Embryonic facial prominence (tissue), 1 donor: ENCODE measurements at regions not wholly inside any gene's neighbourhood (a gene's known extent, or its start where the extent isn't known, plus 50 kb on each side); places are given as distances from the start of the nearest gene placed in this dataset.
"Not testable (repeated sequence)": the region's sequence is repeated elsewhere in the genome, so short reads cannot be mapped to it uniquely, and the experiment has no call there.

Experiments
- DNase-seq: peaks from one replicate; pipeline ENCODE4 v3.0.0-alpha.2; 2016; ENCODE audit errors: extremely low spot score

DNA sequence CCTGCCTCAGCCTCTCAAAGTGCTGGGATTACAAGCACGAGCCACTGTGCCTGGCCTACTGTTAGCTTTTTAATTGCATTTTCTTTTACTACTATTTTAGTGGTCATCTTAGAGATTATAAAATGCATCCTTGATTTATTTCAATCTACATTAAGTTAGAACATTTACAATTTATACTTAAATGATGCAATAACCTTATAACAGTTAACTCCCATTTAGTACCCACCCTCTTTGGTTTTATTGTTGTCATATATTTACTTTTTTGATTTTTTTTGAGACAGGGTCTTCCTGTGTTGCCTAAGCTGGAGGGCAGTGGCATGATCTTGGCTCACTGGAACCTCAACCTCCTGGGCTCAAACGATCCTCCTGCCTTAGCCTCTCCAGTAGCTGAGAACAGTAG, 77.3 kb downstream of the PPCDC start:
- DNase-seq = no peak

DNA sequence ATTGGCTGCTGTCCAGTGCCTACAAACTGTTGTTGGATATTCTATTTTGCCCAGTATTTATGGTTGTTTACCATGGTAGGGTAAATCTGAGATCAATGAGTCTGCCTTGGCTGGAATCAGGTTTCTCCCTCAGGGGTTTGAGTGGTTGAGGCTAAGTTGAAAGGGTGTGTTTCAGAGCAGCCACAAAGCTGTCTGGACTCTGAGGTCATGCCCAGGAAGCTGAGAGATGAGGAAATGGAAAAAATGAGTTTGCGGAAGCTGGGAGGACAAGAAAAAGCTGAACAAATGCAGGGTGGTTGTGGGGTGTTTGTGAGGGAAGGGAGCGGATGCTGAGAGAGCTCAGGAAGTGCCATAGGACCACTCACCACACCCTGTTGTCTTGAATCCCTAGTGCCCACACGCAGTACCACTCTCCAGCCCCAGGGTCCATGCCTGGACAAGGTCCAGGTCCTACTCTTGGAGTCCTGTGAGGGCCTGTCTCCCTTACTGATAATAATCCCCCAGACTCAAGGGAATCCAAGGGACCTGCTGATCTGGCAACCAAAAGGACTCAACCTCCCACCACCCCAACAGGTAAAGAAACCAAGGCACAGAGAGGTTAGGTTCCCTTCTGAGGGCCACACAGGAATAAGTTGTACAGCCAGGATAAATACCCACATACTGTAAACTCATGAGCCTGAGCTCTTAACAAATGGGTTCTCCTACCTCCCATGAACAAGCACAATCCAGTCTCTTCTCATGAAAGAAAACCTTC, 81.6 kb downstream of the PPCDC start:
- peak; percentile 38 for DNase-seq

GRCh38 chr15:75107516-75107907, 84.1 kb downstream of the PPCDC start:
- no peak for DNase-seq

- DNase-seq = no peak
Observed at GRCh38 chr15:75107908-75108838, 84.8 kb downstream of the PPCDC start.

- DNase-seq = no peak
Observed at GRCh38 chr15:75109021-75109735, 85.8 kb downstream of the PPCDC start.

- no peak for DNase-seq
Observed at GRCh38 chr15:75109736-75110130, 86.3 kb downstream of the PPCDC start.

DNA sequence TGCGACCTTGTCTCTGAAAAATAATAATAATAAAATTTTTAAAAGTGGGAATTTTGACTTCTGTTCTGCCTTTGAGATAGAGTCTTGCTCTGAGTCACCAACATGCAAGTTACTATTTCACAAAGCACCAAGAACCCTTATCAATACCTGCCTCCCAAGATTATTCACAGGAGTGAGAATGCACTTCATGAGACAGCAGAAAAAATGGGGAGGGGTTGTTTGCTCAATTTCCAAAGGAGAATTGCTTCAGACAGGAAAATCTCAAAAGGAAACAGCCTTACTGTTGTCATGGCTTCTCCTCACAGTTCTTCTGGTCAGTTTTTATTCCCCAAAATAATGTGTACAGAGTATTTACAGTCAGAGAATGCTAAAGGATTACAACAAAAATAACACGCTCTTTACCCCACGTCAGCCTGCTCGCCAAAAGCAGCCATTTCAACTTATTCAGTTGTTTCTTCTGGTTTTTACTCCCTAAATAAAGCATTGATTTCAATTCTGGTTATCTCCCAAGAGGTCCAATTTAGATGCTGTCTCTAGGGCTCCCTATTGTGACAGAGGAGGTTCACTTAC, 89.0 kb downstream of the PPCDC start:
- DNase-seq = no peak

- no peak for DNase-seq
Observed at GRCh38 chr15:75112848-75113492, 88.7 kb upstream of the C15orf39 start.

- DNase-seq = no peak
Observed at GRCh38 chr15:75114327-75114726, 87.4 kb upstream of the C15orf39 start.

DNA sequence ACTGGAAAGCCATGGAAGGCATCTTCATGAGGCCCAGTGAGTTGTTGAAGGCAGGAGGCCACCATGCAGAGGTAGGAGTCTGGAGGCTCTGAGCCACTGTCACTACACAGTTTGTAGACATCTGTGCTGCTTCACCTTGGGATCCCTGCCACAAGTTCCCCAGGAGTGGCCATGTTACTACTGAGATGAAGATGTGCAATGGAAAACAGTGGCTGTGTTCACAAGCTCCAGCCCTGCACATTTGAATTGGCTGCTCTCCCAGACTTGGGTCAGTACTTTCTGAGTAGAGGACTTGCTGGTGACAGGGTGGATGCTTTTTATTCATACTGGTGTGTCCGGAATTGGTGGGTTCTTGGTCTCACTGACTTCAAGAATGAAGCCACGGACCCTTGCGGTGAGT, 86.9 kb upstream of the C15orf39 start:
- no peak for DNase-seq

GRCh38 chr15:75115411-75115913, 86.2 kb upstream of the C15orf39 start:
- not testable (repeated sequence) for DNase-seq

DNA sequence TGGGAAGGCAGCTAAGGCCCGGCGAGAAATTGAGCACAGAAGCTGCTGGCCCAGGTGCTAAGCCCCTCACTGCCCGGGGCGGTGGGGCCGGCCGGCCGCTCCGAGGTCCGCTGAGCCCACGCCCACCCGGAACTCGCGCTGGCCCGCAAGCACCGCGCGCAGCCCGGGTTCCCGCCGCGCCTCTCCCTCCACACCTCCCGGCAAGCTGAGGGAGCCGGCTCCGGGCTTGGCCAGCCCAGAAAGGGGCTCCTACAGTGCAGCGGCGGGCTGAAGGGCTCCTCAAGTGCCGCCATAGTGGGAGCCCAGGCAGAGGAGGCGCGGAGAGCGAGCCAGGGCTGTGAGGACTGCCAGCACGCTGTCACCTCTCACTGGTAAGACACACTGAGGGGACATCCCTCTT, 85.5 kb upstream of the C15orf39 start:
- not testable (repeated sequence) for DNase-seq

- DNase-seq = no peak
Observed at GRCh38 chr15:75117993-75118392, 83.7 kb upstream of the C15orf39 start.

DNA sequence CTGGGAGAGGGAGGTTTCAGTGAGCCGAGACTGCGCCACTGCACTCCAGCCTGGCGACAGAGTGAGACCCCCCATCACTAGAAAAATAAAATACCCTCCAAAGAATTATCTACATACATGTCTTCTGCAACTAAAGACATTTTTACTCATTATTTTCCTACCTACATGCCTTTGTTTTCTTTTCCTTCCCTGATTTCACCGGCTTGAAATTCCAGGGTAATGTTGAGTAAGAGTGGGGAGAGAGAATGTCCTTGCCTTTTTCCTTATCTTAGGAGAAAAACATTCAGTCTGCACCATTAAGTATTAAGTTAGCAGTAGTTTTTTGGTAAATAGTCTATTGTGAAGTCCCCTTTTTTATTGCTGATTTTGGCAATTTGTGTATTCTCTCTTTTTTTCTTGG, 82.4 kb upstream of the C15orf39 start:
- DNase-seq = not testable (repeated sequence)

DNA sequence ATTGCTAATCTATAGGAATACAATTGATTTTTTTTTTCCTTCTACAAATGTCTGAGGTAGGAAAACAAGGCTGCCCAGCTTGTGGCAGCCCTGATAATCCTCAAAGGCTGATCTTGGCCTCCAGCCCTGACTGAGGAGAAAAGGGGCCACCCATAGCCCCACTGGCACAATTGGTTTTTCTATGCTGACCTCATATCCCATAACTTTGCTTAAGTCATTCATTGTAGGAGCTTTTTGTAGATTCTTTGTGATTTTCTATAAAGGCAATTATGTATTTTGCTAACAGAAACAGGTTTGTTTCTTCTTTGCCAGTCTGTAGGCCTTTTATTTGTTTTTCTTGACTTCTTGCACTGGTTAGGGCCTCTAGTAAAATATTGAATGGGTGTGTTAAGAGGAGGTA, 80.2 kb upstream of the C15orf39 start:
- DNase-seq = no peak

GRCh38 chr15:75123395-75123794, 78.3 kb upstream of the C15orf39 start:
- DNase-seq = no peak

GRCh38 chr15:75124278-75124677, 77.4 kb upstream of the C15orf39 start:
- DNase-seq = not testable (repeated sequence)

DNA sequence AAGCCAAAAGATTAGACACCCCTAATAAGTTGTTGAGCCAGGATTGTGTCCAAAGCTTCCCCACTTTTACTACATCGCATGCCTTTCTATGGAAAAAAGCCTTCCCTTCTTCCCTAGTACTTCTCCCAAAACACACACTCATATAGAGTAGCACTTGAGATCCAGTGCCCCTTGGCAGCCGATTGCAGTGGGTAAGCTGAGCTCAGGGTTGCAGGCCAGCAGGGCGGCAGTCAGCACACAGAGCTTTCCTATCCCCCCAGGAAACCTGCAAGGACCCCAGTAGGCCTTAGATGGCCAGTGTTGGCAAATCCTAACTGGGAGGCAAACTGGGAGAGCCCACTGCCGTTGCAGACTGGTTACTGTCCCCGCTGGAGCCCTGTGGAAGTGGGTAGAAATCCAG, 75.7 kb upstream of the C15orf39 start:
- DNase-seq = no peak

DNA sequence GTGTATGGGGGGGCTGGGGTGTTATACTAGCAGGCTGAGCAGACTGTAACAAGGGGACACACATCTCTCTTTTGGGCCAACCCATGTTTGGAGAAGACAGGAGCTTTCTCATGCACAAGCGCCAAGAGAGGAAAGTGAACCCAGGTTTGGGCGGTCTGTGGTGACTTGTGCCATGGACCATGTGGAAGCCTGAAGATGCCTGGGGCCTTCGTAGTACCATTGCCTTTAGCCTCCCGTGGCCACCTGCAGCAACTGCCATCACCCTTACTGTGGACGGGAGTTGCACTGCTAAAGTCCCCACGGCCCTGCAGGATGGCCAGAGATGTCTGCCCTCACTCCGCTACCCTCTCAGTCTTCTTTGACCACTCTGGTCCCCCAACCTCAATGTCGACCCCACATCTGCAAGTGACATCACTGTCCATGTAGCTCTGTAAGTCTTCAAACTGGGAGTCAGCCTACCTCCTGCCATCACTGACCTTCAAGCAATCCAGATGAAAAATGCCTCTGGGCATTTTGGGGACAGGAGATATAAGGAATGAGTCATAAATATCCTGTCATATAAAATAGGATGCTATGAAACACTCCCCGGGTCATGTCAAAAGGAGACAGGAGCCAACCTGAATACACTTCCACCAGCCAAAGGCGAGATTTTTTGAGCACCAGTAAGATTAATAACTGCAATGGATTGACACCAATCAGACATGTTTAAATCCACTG, 74.7 kb upstream of the C15orf39 start:
- no peak for DNase-seq

- no peak for DNase-seq
Observed at GRCh38 chr15:75129788-75130187, 71.9 kb upstream of the C15orf39 start.

- DNase-seq = no peak
Observed at GRCh38 chr15:75131269-75131643, 70.4 kb upstream of the C15orf39 start.
